ENCODE measurements at regions not wholly inside any gene's neighbourhood (a gene's known extent, or its start where the extent isn't known, plus 50 kb on each side); places are given as distances from the start of the nearest gene placed in this dataset.
"Not testable (repeated sequence)": the region's sequence is repeated elsewhere in the genome, so short reads cannot be mapped to it uniquely, and the experiment has no call there.

DNA sequence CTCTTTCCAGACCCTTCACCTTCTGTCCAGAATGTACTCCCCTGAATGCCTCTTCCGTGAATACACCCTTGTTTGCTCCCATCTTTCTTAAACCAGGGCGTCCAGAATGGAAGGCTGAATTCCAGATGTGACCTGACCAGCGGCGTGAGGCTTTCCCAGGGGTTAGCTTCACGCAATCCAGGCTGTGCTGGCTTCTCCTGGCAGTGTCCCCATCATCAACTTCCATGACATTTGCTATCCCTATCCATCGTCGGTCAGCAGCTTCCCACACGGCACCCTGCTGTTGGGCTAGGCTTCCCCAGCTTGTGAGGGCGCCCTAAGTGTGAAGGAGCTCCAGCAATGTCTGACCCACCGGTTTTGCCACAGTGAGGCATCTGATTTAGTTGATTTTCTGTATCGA is 339.8 kb upstream of the TNRC6C start:
- TF ChIP-seq, protein P1, sequence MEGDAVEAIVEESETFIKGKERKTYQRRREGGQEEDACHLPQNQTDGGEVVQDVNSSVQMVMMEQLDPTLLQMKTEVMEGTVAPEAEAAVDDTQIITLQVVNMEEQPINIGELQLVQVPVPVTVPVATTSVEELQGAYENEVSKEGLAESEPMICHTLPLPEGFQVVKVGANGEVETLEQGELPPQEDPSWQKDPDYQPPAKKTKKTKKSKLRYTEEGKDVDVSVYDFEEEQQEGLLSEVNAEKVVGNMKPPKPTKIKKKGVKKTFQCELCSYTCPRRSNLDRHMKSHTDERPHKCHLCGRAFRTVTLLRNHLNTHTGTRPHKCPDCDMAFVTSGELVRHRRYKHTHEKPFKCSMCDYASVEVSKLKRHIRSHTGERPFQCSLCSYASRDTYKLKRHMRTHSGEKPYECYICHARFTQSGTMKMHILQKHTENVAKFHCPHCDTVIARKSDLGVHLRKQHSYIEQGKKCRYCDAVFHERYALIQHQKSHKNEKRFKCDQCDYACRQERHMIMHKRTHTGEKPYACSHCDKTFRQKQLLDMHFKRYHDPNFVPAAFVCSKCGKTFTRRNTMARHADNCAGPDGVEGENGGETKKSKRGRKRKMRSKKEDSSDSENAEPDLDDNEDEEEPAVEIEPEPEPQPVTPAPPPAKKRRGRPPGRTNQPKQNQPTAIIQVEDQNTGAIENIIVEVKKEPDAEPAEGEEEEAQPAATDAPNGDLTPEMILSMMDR (conservative IDR thresholded peaks at IDR 0.05; ENCODE audit: low read depth, low read length): no peak
- Histone ChIP-seq H3K4me2 (no peak overlapping the region), H3K27ac (no peak overlapping the region), H3K9ac (no peak overlapping the region), H3K27me3 (ENCODE audit: insufficient read depth, low read depth) (no peaks in the 10 kb centered on the region; the same call in 1 of the 2 replicates), H3K4me1 (ENCODE audit: low read depth, poor library complexity, severe bottlenecking) (no peaks in the 10 kb centered on the region), H2AFZ (ENCODE audit: low read depth) (no peak overlapping the region), H3K79me2 (ENCODE audit: insufficient read depth, low read depth) (no peaks in the 10 kb centered on the region), H3K36me3 (ENCODE audit: insufficient read depth) (no peaks in the 10 kb centered on the region), H4K20me1 (ENCODE audit: insufficient read depth) (no peaks in the 10 kb centered on the region), H3K4me3 (IDR thresholded peaks at IDR 0.05; ENCODE audit: insufficient read depth, low read depth, low read length) (no peak overlapping the region)

DNA sequence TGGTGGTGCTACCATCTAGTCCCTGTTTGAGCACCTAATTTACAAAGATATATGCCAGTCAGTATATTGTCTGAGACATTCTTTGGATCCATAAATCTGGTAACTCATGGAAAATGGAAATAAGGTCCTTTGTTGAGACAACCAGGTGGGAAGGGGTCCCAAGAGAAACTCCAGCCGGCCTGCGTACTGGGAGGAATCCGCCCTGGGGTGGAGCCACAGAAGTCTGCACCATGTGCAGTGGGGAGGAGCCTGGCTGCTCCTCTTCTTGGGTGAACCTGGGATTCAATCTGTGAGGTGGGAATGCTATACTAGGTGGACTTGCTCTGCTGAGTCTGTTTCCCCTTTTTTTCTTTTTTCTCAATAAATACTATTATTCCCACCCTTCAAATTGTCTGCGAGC is 339.2 kb upstream of the TNRC6C start:
- TF ChIP-seq, protein P1 (conservative IDR thresholded peaks at IDR 0.05; ENCODE audit: low read depth, low read length): no peak
- no peak overlapping the region for H3K27ac ChIP-seq
- no peak overlapping the region for H3K9ac ChIP-seq
- H3K79me2 ChIP-seq (ENCODE audit: insufficient read depth, low read depth): no peaks in the 10 kb centered on the region
- no peak overlapping the region for H2AFZ ChIP-seq (ENCODE audit: low read depth)
- H3K4me3 ChIP-seq (IDR thresholded peaks at IDR 0.05; ENCODE audit: insufficient read depth, low read depth, low read length): no peak overlapping the region
- H3K4me2 ChIP-seq: no peak overlapping the region
- H3K4me1 ChIP-seq (ENCODE audit: low read depth, poor library complexity, severe bottlenecking): no peaks in the 10 kb centered on the region
- no peaks in the 10 kb centered on the region; the same call in 1 of the 2 replicates for H3K27me3 ChIP-seq (ENCODE audit: insufficient read depth, low read depth)
- no peaks in the 10 kb centered on the region for H4K20me1 ChIP-seq (ENCODE audit: insufficient read depth)
- H3K36me3 ChIP-seq (ENCODE audit: insufficient read depth): no peaks in the 10 kb centered on the region

GRCh38 chr17:77619851-77620250 is 338.7 kb upstream of the TNRC6C start:
- H3K4me3 ChIP-seq (IDR thresholded peaks at IDR 0.05; ENCODE audit: insufficient read depth, low read depth, low read length): no peak overlapping the region
- TF ChIP-seq, protein P1 (conservative IDR thresholded peaks at IDR 0.05; ENCODE audit: low read depth, low read length): no peak
- no peaks in the 10 kb centered on the region; the same call in 1 of the 2 replicates for H3K27me3 ChIP-seq (ENCODE audit: insufficient read depth, low read depth)
- no peak overlapping the region for H2AFZ ChIP-seq (ENCODE audit: low read depth)
- no peaks in the 10 kb centered on the region for H4K20me1 ChIP-seq (ENCODE audit: insufficient read depth)
- H3K79me2 ChIP-seq (ENCODE audit: insufficient read depth, low read depth): no peaks in the 10 kb centered on the region
- no peak overlapping the region for H3K4me2 ChIP-seq
- no peaks in the 10 kb centered on the region for H3K36me3 ChIP-seq (ENCODE audit: insufficient read depth)
- no peak overlapping the region for H3K27ac ChIP-seq
- H3K9ac ChIP-seq: no peak overlapping the region
- no peaks in the 10 kb centered on the region for H3K4me1 ChIP-seq (ENCODE audit: low read depth, poor library complexity, severe bottlenecking)

DNA sequence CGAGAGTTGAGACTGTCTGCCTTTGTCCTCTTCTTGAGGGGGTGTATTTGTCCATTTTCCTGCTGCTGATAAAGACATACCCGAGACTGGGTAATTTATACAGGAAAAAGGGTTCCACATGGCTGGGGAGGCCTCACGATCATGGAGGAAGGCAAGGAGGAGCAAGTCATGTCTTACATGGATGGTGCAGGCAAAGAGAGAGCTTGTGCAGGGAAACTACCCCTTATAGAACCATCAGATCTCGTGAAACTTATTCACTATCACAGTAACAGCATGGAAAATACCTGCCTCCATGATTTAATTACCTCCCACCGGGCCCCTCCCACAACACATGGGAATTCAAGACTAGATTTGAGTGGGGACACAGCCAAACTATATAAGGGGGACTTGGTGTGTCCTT is 338.2 kb upstream of the TNRC6C start:
- no peak overlapping the region for H3K27ac ChIP-seq
- H3K36me3 ChIP-seq (ENCODE audit: insufficient read depth): no peaks in the 10 kb centered on the region
- H3K4me2 ChIP-seq: no peak overlapping the region
- H3K79me2 ChIP-seq (ENCODE audit: insufficient read depth, low read depth): no peaks in the 10 kb centered on the region
- no peaks in the 10 kb centered on the region for H3K4me1 ChIP-seq (ENCODE audit: low read depth, poor library complexity, severe bottlenecking)
- H2AFZ ChIP-seq (ENCODE audit: low read depth): no peak overlapping the region
- TF ChIP-seq, protein P1 (conservative IDR thresholded peaks at IDR 0.05; ENCODE audit: low read depth, low read length): no peak
- H4K20me1 ChIP-seq (ENCODE audit: insufficient read depth): no peaks in the 10 kb centered on the region
- H3K27me3 ChIP-seq (ENCODE audit: insufficient read depth, low read depth): no peaks in the 10 kb centered on the region; the same call in 1 of the 2 replicates
- no peak overlapping the region for H3K4me3 ChIP-seq (IDR thresholded peaks at IDR 0.05; ENCODE audit: insufficient read depth, low read depth, low read length)
- H3K9ac ChIP-seq: no peak overlapping the region

DNA sequence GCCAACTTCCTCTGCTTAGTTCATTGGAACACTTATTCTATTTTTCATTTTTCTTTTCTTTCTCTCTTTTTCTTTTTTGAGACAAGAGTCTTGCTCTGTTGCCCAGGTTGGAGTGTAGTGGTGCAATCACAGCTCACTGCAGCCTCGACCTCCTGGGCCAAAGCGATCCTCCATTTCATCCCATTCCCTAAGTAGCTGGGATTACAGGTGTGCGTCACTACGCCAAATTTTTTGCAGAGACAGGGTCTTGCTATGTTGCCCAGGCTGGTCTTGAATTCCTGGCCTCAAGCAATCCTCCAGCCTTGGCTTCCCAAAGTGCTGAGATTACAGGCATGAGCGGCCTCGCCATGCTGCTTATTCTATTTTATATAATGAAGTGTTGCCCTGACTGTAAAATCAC is 336.4 kb upstream of the TNRC6C start:
- H2AFZ ChIP-seq (ENCODE audit: low read depth); H3K27ac ChIP-seq; H3K9ac ChIP-seq; H3K36me3 ChIP-seq (ENCODE audit: insufficient read depth); H4K20me1 ChIP-seq (ENCODE audit: insufficient read depth); H3K79me2 ChIP-seq (ENCODE audit: insufficient read depth, low read depth); H3K27me3 ChIP-seq (ENCODE audit: insufficient read depth, low read depth); H3K4me1 ChIP-seq (ENCODE audit: low read depth, poor library complexity, severe bottlenecking); H3K4me2 ChIP-seq; H3K4me3 ChIP-seq (IDR thresholded peaks at IDR 0.05; ENCODE audit: insufficient read depth, low read depth, low read length): not testable (repeated sequence)
